IMR-90 (cell line): ENCODE measurements at regions not wholly inside any gene's neighbourhood (a gene's known extent, or its start where the extent isn't known, plus 50 kb on each side); places are given as distances from the start of the nearest gene placed in this dataset.

ENCODE experiments used
- ATAC-seq: fragments of 200-7000 bp; cut with Tn5 transposase; 2 replicates; pipeline ENCODE4 v1.9.1; 2020; ENCODE audit warnings: low read depth, mild to moderate bottlenecking, moderate library complexity
- BruUV-seq: library from RNA; stranded (reverse); fragments of 400-500 nt; replicated peaks from 2 replicates; lab custom pipeline; 2021; lab: Mats Ljungman, UMichigan
- CTCF ChIA-PET: fragments of 300-600 bp; formaldehyde crosslinking; extraction: SDS; loops from one replicate; lab custom pipeline; 2021; ENCODE audit warnings: antibody characterized with exemption; lab: Yijun Ruan, JAX
- POLR2A ChIA-PET: fragments of 300-600 bp; sonication (Branson Sonifier 250); formaldehyde crosslinking; loops from one replicate; lab custom pipeline; 2022; ENCODE audit warnings: antibody characterized with exemption; ENCODE audit not compliant: unreplicated experiment; lab: Charles Lee
- DNase-seq: peaks from one replicate; pipeline ENCODE4 v3.0.0; 2013
- H2AFZ ChIP-seq: replicated peaks from 2 replicates; pipeline ENCODE3; 2013; ENCODE audit warnings: low read length, mild to moderate bottlenecking; ENCODE audit not compliant: poor library complexity
- H2AK5ac ChIP-seq: 2 replicates; pipeline ENCODE4 v1.6.1; 2013; ENCODE audit warnings: low read depth, low read length, inconsistent platforms
- H2AK9ac ChIP-seq: replicated peaks from 2 replicates; pipeline ENCODE3; 2013; ENCODE audit warnings: mild to moderate bottlenecking, low read depth, low read length, moderate library complexity; ENCODE audit not compliant: poor library complexity
- H2BK120ac ChIP-seq: 2 replicates; pipeline ENCODE4 v1.6.1; 2013; ENCODE audit warnings: low read depth, low read length, inconsistent platforms
- H2BK15ac ChIP-seq: 3 replicates; pipeline ENCODE4 v1.6.1; 2013; ENCODE audit warnings: low read depth, low read length, inconsistent platforms
- H2BK20ac ChIP-seq: 2 replicates; pipeline ENCODE4 v1.6.1; 2013; ENCODE audit warnings: low read depth, mild to moderate bottlenecking, inconsistent platforms, low read length, moderate library complexity
- H2BK5ac ChIP-seq: 2 replicates; pipeline ENCODE4 v1.6.1; 2013; ENCODE audit warnings: mild to moderate bottlenecking, low read depth, low read length, inconsistent platforms; ENCODE audit not compliant: poor library complexity, severe bottlenecking
- H3K14ac ChIP-seq: replicated peaks from 2 replicates; pipeline ENCODE4 v1.6.1; 2013; ENCODE audit warnings: low read depth, low read length, inconsistent platforms
- H3K18ac ChIP-seq: 2 replicates; pipeline ENCODE4 v1.6.1; 2013; ENCODE audit warnings: low read depth, low read length, control low read depth
- H3K23ac ChIP-seq: 2 replicates; pipeline ENCODE4 v1.6.1; 2013; ENCODE audit warnings: low read depth, low read length, inconsistent platforms
- H3K27ac ChIP-seq: 2 replicates; pipeline ENCODE4 v1.5.1; 2013; ENCODE audit warnings: mild to moderate bottlenecking, control low read depth, low read length; ENCODE audit not compliant: insufficient read depth
- H3K27me3 ChIP-seq: 2 replicates; pipeline ENCODE4 v1.6.1; 2013; ENCODE audit warnings: low read length; ENCODE audit not compliant: control insufficient read depth, insufficient read depth
- H3K36me3 ChIP-seq: 2 replicates; pipeline ENCODE4 v1.6.1; 2013; ENCODE audit warnings: low read length, mixed read lengths; ENCODE audit not compliant: control insufficient read depth, insufficient read depth
- H3K4ac ChIP-seq: 2 replicates; pipeline ENCODE4 v1.6.1; 2013; ENCODE audit warnings: low read depth, low read length, inconsistent platforms
- H3K4me1 ChIP-seq: 2 replicates; pipeline ENCODE4 v1.6.1; 2013; ENCODE audit warnings: low read length, mixed read lengths; ENCODE audit not compliant: control insufficient read depth, insufficient read depth
- H3K4me2 ChIP-seq: 2 replicates; pipeline ENCODE4 v1.6.1; 2013; ENCODE audit warnings: low read depth, mild to moderate bottlenecking, control low read depth, low read length, moderate library complexity
- H3K4me3 ChIP-seq: 2 replicates; pipeline ENCODE4 v1.5.1; 2013; ENCODE audit warnings: low read depth, mild to moderate bottlenecking, control low read depth, low read length, moderate library complexity; ENCODE audit not compliant: insufficient read depth
- H3K56ac ChIP-seq: 2 replicates; pipeline ENCODE4 v1.6.1; 2013; ENCODE audit warnings: low read length, inconsistent platforms; ENCODE audit not compliant: insufficient read depth; ENCODE audit errors: extremely low read depth
- H3K79me1 ChIP-seq, 2 experiments: 2 replicates each; pipeline ENCODE4 v1.6.1; 2013; ENCODE audit warnings: low read length in 2 of 2, inconsistent platforms in 1 of 2, low read depth in 1 of 2
- H3K9ac ChIP-seq: 2 replicates; pipeline ENCODE4 v1.6.1; 2013; ENCODE audit warnings: low read depth, low read length, control low read depth
- H3K9me1 ChIP-seq: 2 replicates; pipeline ENCODE4 v1.6.1; 2013; ENCODE audit warnings: low read length, inconsistent platforms; ENCODE audit not compliant: insufficient read depth
- H3K9me3 ChIP-seq: 2 replicates; pipeline ENCODE4 v1.6.1; 2013; ENCODE audit warnings: low read length; ENCODE audit not compliant: control insufficient read depth, insufficient read depth
- H4K20me1 ChIP-seq: 2 replicates; pipeline ENCODE4 v1.6.1; 2013; ENCODE audit warnings: low read length, inconsistent platforms; ENCODE audit not compliant: insufficient read depth
- H4K5ac ChIP-seq: 2 replicates; pipeline ENCODE4 v1.6.1; 2013; ENCODE audit warnings: mild to moderate bottlenecking, low read depth, low read length, control low read depth
- H4K8ac ChIP-seq, 2 experiments: 2 replicates each; pipeline ENCODE4 v1.6.1; 2013; ENCODE audit warnings: low read depth in 2 of 2, low read length in 2 of 2, control low read depth in 1 of 2, inconsistent platforms in 1 of 2
- H4K91ac ChIP-seq: 2 replicates; pipeline ENCODE4 v1.6.1; 2013; ENCODE audit warnings: low read depth, low read length, inconsistent platforms; ENCODE audit not compliant: insufficient read depth
- CTCF ChIP-seq: conservative IDR thresholded peaks from 2 replicates; pipeline ENCODE4 v1.5.1; 2012; ENCODE audit warnings: mild to moderate bottlenecking, low read depth, low read length, improper control_type of control experiment
- FOS ChIP-seq: fragments of 150-350 bp; IDR thresholded peaks from 2 replicates; pipeline ENCODE4 v1.6.1; 2016; ENCODE audit warnings: low read depth, low read length
- NFE2L2 ChIP-seq: fragments of 150-350 bp; IDR thresholded peaks from 2 replicates; pipeline ENCODE4 v1.6.1; 2016; ENCODE audit warnings: low read depth, mild to moderate bottlenecking, low read length
- POLR2A ChIP-seq: IDR thresholded peaks from 2 replicates; pipeline ENCODE4 v1.6.1; 2012; ENCODE audit warnings: mild to moderate bottlenecking, low read depth, low read length
- RAD21 ChIP-seq: IDR thresholded peaks from 2 replicates; pipeline ENCODE4 v1.6.1; 2012; ENCODE audit warnings: low read length, improper control_type of control experiment
- RCOR1 ChIP-seq: IDR thresholded peaks from 2 replicates; pipeline ENCODE4 v1.6.1; 2012; ENCODE audit warnings: mild to moderate bottlenecking, low read length, improper control_type of control experiment; ENCODE audit not compliant: insufficient replicate concordance
- SMC3 ChIP-seq: fragments of 150-350 bp; IDR thresholded peaks from 2 replicates; pipeline ENCODE4 v1.6.1; 2016; ENCODE audit warnings: low read depth, mild to moderate bottlenecking, antibody characterized with exemption, low read length, moderate library complexity
- WGBS, 2 experiments: methylation state at CpG; one replicate each; pipeline versions ENCODE4 v1.1.5 to v1.1.7; 2013; ENCODE audit warnings: missing lambda C conversion rate in 2 of 2; ENCODE audit not compliant: insufficient read length in 1 of 2; ENCODE audit errors: extremely low coverage in 2 of 2; 5-methylcytosine and 5-hydroxymethylcytosine counted together
- dilution Hi-C: fragments of 300-500 bp; cut with HindIII; formaldehyde crosslinking; loops from one replicate; pipeline ENCODE4 v1.14.3; 2018; ENCODE audit warnings: low sequenced_read_pairs; ENCODE audit not compliant: unreplicated experiment
- in situ Hi-C: fragments of 300-500 bp; cut with MboI; formaldehyde crosslinking; loops from 3 replicates; pipeline ENCODE4 v1.14.3; 2019; ENCODE audit warnings: low sequenced_read_pairs, inconsistent platforms, mixed read lengths
- intact Hi-C: fragments of 100-400 bp; cut with micrococcal nuclease; formaldehyde crosslinking; loops from 2 replicates; pipeline ENCODE4 v1.10.0; 2022
- TF ChIP-seq, protein P1 (sequence below): fragments of 150-350 bp; IDR thresholded peaks from 2 replicates; pipeline ENCODE4 v1.6.1; 2017; ENCODE audit warnings: mild to moderate bottlenecking, antibody characterized with exemption, low read length, low read depth

DNA sequence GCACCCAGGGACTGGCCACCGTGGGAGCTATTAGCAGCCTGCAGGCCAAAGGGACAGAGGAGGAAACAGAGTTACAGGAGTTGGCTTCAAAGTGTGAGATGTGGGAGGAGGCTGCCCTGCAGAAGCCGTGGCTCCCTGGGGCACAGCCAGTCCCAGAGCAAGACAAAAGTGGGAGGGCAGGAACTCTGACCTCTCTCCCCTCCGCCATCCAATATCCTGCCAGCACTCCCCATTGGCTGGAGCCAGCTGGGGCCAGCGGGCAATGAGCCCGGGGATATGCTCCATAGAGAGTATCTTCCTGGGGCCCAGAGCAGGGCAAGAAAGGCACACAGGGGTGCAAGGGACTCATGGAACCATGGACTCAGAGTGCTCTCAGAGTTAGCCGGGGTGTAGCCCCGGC lies 143.1 kb downstream of the INHBB start:
- H2AFZ ChIP-seq, result peak overlapping the region; percentile 41
- no peak overlapping the region for H2BK120ac ChIP-seq
- peaks cover 51% of the 10 kb centered on the region for H3K27me3 ChIP-seq
- ChIA-PET CTCF (no interaction called here), POLR2A (no interaction called here)
- no peak overlapping the region for H2BK15ac ChIP-seq
- TF ChIP-seq CTCF (no peak), RAD21 (no peak), POLR2A (no peak), RCOR1 (no peak), SMC3 (no peak), NFE2L2 (no peak), FOS (no peak)
- TF ChIP-seq, protein P1, sequence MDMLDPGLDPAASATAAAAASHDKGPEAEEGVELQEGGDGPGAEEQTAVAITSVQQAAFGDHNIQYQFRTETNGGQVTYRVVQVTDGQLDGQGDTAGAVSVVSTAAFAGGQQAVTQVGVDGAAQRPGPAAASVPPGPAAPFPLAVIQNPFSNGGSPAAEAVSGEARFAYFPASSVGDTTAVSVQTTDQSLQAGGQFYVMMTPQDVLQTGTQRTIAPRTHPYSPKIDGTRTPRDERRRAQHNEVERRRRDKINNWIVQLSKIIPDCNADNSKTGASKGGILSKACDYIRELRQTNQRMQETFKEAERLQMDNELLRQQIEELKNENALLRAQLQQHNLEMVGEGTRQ, result no peak
- ATAC-seq (no peak), DNase-seq (no peak)
- no peak overlapping the region for H2AK9ac ChIP-seq
- H3K4ac ChIP-seq, result no peak overlapping the region
- no peak overlapping the region for H2BK5ac ChIP-seq
- H4K91ac ChIP-seq, result no peak overlapping the region
- no TSS peak for BruUV-seq
- H3K4me2 ChIP-seq, result no peak overlapping the region
- H3K79me1 ChIP-seq, result no peaks in the 10 kb centered on the region
- H3K4me1 ChIP-seq, result no peaks in the 10 kb centered on the region
- in situ Hi-C loops, result no loop called here
- no peak overlapping the region for H4K8ac ChIP-seq
- WGBS, 2 experiments, result no CpG with 5 or more reads among the region's 7 CpGs
- no peaks in the 10 kb centered on the region; the same call in 1 of the 2 replicates for H3K9me3 ChIP-seq
- H3K23ac ChIP-seq, result no peak overlapping the region
- no peaks in the 10 kb centered on the region for H3K36me3 ChIP-seq
- no peaks in the 10 kb centered on the region for H4K20me1 ChIP-seq
- H3K18ac ChIP-seq, result no peak overlapping the region
- intact Hi-C loops, result no loop called here
- no peak overlapping the region for H2AK5ac ChIP-seq
- H3K56ac ChIP-seq, result no peak overlapping the region
- H3K9ac ChIP-seq, result no peak overlapping the region
- H3K9me1 ChIP-seq, result no peaks in the 10 kb centered on the region
- H3K14ac ChIP-seq, result no peak overlapping the region
- H3K27ac ChIP-seq, result no peak overlapping the region
- dilution Hi-C loops, result no loop called here
- H3K4me3 ChIP-seq, result no peak overlapping the region
- no peak overlapping the region for H4K5ac ChIP-seq
- H2BK20ac ChIP-seq, result no peak overlapping the region
